ENCODE measurements at regions not wholly inside any gene's neighbourhood (a gene's known extent, or its start where the extent isn't known, plus 50 kb on each side); places are given as distances from the start of the nearest gene placed in this dataset.

- TF ChIP-seq FOXM1 (IDR thresholded peaks at IDR 0.05; ENCODE audit: borderline replicate concordance, low read depth) (no peak), CEBPB (IDR thresholded peaks at IDR 0.05) (no peak), YY1 (IDR thresholded peaks at IDR 0.05; ENCODE audit: low read depth) (no peak)
Measured at GRCh38 chr3:82000773-82001172, 239.3 kb upstream of the GBE1 start.
